Spleen (tissue), 7 donors: ENCODE measurements at regions not wholly inside any gene's neighbourhood (a gene's known extent, or its start where the extent isn't known, plus 50 kb on each side); places are given as distances from the start of the nearest gene placed in this dataset.

ENCODE experiments used
- POLR2AphosphoS5 ChIP-seq, 3 donors: sonication (generic); formaldehyde crosslinking; IDR thresholded peaks; one replicate each; pipeline ENCODE4 v1.5.1; 2017; ENCODE audit warnings: antibody characterized with exemption in 3 of 3
- TF ChIP-seq, protein P1 (sequence below), 11 experiments: fragments of 200-600 bp in 7 of 11; fragments of 450-650 bp in 4 of 11; sonication (generic) in 4 of 11; IDR thresholded peaks in 8 of 11; conservative IDR thresholded peaks in 3 of 11; 1 replicate in 7 of 11; 2 replicates in 4 of 11; pipeline versions ENCODE4 v1.4.0 to v1.8.0; 2016 to 2021; ENCODE audit warnings: antibody characterized with exemption in 11 of 11, inconsistent platforms in 4 of 11, mild to moderate bottlenecking in 1 of 11
- donor health status: DM: no; HTN: no; CAD: no; lungs with moderate emphysema.
- donor health status: DM: no; HTN: no; CAD: no.
- donor health status: DM: no; HTN: no; CAD: no.

DNA sequence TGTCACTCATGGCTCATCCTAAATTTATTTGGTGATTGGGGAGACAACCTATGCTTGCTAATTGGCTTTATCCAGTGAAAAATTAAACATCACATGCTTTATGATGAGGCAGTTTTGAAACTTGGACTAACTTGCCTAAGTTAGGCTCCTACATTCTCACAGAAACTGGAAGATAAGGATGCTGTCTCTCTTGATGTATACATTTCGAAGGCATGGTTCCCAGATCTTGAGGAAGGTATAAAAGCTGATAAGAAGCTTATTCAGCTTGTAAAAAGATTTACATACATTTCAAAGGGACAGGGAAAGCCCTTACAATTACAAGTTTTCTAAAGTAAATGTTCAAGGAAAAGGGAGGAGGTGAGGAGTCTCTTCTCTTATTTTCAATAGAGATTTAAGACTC lies 561.7 kb downstream of the IPMK start:
- TF ChIP-seq, protein P1, sequence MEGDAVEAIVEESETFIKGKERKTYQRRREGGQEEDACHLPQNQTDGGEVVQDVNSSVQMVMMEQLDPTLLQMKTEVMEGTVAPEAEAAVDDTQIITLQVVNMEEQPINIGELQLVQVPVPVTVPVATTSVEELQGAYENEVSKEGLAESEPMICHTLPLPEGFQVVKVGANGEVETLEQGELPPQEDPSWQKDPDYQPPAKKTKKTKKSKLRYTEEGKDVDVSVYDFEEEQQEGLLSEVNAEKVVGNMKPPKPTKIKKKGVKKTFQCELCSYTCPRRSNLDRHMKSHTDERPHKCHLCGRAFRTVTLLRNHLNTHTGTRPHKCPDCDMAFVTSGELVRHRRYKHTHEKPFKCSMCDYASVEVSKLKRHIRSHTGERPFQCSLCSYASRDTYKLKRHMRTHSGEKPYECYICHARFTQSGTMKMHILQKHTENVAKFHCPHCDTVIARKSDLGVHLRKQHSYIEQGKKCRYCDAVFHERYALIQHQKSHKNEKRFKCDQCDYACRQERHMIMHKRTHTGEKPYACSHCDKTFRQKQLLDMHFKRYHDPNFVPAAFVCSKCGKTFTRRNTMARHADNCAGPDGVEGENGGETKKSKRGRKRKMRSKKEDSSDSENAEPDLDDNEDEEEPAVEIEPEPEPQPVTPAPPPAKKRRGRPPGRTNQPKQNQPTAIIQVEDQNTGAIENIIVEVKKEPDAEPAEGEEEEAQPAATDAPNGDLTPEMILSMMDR (IDR thresholded peaks at IDR 0.05 in 8 of 11, conservative IDR thresholded peaks at IDR 0.05 in 3 of 11): no peak
- no peak for TF ChIP-seq POLR2AphosphoS5 (IDR thresholded peaks at IDR 0.05)
